ENCODE measurements at regions not wholly inside any gene's neighbourhood (a gene's known extent, or its start where the extent isn't known, plus 50 kb on each side); places are given as distances from the start of the nearest gene placed in this dataset.
"Not testable (repeated sequence)": the region's sequence is repeated elsewhere in the genome, so short reads cannot be mapped to it uniquely, and the experiment has no call there.

GRCh38 chr3:105972069-105972468, 103.3 kb upstream of the CBLB start:
- TF ChIP-seq, protein P1, sequence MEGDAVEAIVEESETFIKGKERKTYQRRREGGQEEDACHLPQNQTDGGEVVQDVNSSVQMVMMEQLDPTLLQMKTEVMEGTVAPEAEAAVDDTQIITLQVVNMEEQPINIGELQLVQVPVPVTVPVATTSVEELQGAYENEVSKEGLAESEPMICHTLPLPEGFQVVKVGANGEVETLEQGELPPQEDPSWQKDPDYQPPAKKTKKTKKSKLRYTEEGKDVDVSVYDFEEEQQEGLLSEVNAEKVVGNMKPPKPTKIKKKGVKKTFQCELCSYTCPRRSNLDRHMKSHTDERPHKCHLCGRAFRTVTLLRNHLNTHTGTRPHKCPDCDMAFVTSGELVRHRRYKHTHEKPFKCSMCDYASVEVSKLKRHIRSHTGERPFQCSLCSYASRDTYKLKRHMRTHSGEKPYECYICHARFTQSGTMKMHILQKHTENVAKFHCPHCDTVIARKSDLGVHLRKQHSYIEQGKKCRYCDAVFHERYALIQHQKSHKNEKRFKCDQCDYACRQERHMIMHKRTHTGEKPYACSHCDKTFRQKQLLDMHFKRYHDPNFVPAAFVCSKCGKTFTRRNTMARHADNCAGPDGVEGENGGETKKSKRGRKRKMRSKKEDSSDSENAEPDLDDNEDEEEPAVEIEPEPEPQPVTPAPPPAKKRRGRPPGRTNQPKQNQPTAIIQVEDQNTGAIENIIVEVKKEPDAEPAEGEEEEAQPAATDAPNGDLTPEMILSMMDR (IDR thresholded peaks at IDR 0.05; ENCODE audit: extremely low read depth, missing control alignments) = no peak
- DNase-seq (ENCODE audit: low spot score) = no peak

DNA sequence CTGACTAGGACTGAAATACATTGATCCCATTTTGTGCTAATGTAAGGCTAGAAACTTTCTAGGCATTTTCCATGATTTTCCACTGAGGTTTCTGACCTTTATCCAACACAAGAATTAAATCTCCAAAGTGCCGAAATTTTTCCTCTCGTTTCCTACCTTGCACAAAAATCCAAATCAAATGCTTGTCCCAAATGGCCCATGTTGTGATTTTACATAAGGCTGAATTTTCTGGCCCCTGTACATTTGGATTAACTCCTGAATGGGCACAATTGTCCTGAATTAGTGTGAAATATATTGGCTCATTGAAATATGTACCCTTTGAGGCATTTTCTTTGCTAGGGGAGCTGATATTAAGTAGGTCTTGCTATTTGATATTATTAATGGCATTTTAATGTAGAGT, 105.6 kb upstream of the CBLB start:
- no peak for DNase-seq (ENCODE audit: low spot score)
- TF ChIP-seq, protein P1 (IDR thresholded peaks at IDR 0.05; ENCODE audit: extremely low read depth, missing control alignments) = no peak

- DNase-seq (ENCODE audit: low spot score) = no peak
- TF ChIP-seq, protein P1 (IDR thresholded peaks at IDR 0.05; ENCODE audit: extremely low read depth, missing control alignments) = no peak
Measured at GRCh38 chr3:105976196-105976595, 107.4 kb upstream of the CBLB start.

- TF ChIP-seq, protein P1 (IDR thresholded peaks at IDR 0.05; ENCODE audit: extremely low read depth, missing control alignments) = no peak
- DNase-seq (ENCODE audit: low spot score) = no peak
Measured at GRCh38 chr3:105979961-105980360, 111.1 kb upstream of the CBLB start.

GRCh38 chr3:105982207-105982606, 113.4 kb upstream of the CBLB start:
- TF ChIP-seq, protein P1 (IDR thresholded peaks at IDR 0.05; ENCODE audit: extremely low read depth, missing control alignments) = no peak
- no peak for DNase-seq (ENCODE audit: low spot score)

GRCh38 chr3:105984837-105985236, 116.0 kb upstream of the CBLB start:
- TF ChIP-seq, protein P1 (IDR thresholded peaks at IDR 0.05; ENCODE audit: extremely low read depth, missing control alignments) = no peak
- DNase-seq (ENCODE audit: low spot score) = no peak

DNA sequence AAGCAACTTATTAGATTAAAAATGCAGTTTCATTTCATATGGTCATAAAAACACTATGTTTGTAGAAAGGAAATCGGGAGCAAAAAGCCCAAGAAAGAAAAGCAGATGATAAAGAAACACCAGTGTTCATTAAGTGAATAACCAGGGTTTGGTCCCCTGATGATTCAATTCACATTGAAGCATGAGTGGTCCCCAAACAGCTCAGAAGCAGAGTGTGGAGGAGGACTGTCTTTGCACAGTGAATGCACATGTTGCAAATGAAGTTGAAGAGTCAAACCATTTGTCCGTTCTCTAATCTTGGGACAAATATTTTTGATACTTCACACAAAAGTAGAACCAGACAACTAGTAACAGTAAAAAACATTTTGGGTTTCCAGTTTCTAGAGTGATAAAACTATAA, 117.5 kb upstream of the CBLB start:
- not testable (repeated sequence) for DNase-seq (ENCODE audit: low spot score)

DNA sequence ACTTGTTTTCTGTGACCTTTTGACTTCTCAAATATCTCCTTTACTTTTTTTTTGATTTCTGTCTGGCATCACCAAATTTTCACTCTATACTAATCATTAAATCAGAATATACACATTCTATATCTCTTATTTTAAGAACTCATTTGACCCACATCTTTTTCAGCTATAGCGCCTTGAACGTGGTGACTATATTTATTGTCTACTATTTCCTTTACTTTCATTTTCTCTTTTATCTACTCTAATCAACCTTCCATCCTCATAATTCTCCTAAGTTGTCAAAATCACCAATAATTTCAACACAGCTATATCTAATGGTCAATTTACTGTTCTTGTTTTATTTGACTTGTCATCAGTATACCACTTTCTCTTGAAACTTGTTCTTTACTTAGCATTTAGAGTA, 119.0 kb upstream of the CBLB start:
- DNase-seq (ENCODE audit: low spot score) = no peak
- TF ChIP-seq, protein P1 (IDR thresholded peaks at IDR 0.05; ENCODE audit: extremely low read depth, missing control alignments) = no peak

Data from GM20000 (cell line).